Adrenal gland (tissue), 5 donors: ENCODE measurements at regions not wholly inside any gene's neighbourhood (a gene's known extent, or its start where the extent isn't known, plus 50 kb on each side); places are given as distances from the start of the nearest gene placed in this dataset.

ENCODE experiments used
- CTCF ChIP-seq, 6 experiments: fragments of 450-650 bp in 4 of 6; fragments of 200-600 bp in 2 of 6; sonication (generic) in 1 of 6; IDR thresholded peaks; 1 replicate in 5 of 6; 2 replicates in 1 of 6; pipeline versions ENCODE4 v1.5.1 to v1.8.0; 2016 to 2021; ENCODE audit warnings: antibody characterized with exemption in 6 of 6, mild to moderate bottlenecking in 2 of 6, moderate library complexity in 1 of 6
- POLR2A ChIP-seq, 2 donors: fragments of 450-650 bp; IDR thresholded peaks; one replicate each; pipeline ENCODE4 v1.6.1; 2017; ENCODE audit warnings: antibody characterized with exemption in 2 of 2, mild to moderate bottlenecking in 2 of 2, moderate library complexity in 1 of 2
- donor health status: DM: no; HTN: no; CAD: no.

GRCh38 chr10:44723619-44724325 is 187.4 kb upstream of the TMEM72 start:
- TF ChIP-seq POLR2A (IDR thresholded peaks at IDR 0.05) (no peak), CTCF (IDR thresholded peaks at IDR 0.05) (no peak)
